ENCODE measurements at regions not wholly inside any gene's neighbourhood (a gene's known extent, or its start where the extent isn't known, plus 50 kb on each side); places are given as distances from the start of the nearest gene placed in this dataset.

DNA sequence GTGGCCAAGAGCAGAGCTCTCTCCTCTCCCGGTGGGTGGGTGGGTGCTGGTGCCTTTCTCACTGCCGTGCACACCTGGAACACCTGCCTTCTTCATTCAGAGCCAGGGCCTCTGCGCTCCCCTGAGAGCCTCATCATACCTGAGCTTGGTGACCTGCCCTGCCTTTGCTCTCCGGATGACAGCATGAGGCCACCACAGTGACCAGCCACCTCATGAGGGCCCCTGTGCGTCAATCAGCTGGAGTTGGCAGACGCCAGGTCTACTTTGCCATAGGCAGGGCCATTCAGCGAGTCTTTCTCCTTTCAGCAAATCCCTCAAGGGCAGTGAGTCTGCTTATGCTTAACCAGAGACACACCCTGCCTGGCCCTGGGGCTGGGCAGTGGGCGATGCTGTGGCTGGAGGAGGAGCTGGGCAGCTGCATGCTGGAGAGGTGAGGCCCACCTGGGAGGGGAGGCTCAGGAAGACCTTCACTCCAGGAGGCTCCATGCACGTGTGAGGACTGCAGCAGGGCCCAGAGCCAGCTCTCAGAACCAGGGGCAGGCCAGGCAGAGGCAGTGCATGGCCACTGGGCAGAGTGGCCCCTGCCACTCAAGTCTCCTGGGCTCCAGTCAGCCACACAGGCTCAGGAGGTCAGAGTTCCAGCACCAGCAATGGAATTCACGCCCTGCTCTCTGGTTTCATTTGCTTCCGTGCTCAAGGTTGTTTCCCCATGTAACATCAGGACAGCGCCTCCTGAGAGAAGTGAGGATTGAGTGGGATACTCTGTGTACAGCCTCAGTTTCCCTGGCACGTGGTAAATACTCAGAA is 417.5 kb upstream of the MYT1L start:
- H3K9me3 ChIP-seq (ENCODE audit: control insufficient read depth, insufficient read depth, low read length) = no peaks in the 10 kb centered on the region
- H3K27me3 ChIP-seq (ENCODE audit: control insufficient read depth, insufficient read depth, low read length) = no peaks in the 10 kb centered on the region
- no peaks in the 10 kb centered on the region for H3K36me3 ChIP-seq (ENCODE audit: control insufficient read depth, insufficient read depth, low read length)
- no peak for DNase-seq (ENCODE audit: low read depth, low spot score)
- no peak overlapping the region for H3K27ac ChIP-seq (ENCODE audit: low read length)
- no peak overlapping the region for H3K4me3 ChIP-seq (ENCODE audit: low read length)
- no CpG with 5 or more reads among the region's 13 CpGs for WGBS (ENCODE audit: insufficient coverage, insufficient read length)
- H3K4me1 ChIP-seq (ENCODE audit: control insufficient read depth, insufficient read depth, low read length) = no peaks in the 10 kb centered on the region

- no peaks in the 10 kb centered on the region for H3K4me1 ChIP-seq (ENCODE audit: control insufficient read depth, insufficient read depth, low read length)
- H3K9me3 ChIP-seq (ENCODE audit: control insufficient read depth, insufficient read depth, low read length) = no peaks in the 10 kb centered on the region
- no peaks in the 10 kb centered on the region for H3K27me3 ChIP-seq (ENCODE audit: control insufficient read depth, insufficient read depth, low read length)
- H3K4me3 ChIP-seq (ENCODE audit: low read length) = no peak overlapping the region
- no peaks in the 10 kb centered on the region for H3K36me3 ChIP-seq (ENCODE audit: control insufficient read depth, insufficient read depth, low read length)
- no CpG with 5 or more reads among the region's 7 CpGs for WGBS (ENCODE audit: insufficient coverage, insufficient read length)
- DNase-seq (ENCODE audit: low read depth, low spot score) = no peak
- no peak overlapping the region for H3K27ac ChIP-seq (ENCODE audit: low read length)
Observed at GRCh38 chr2:2747797-2748301, 416.8 kb upstream of the MYT1L start.

DNA sequence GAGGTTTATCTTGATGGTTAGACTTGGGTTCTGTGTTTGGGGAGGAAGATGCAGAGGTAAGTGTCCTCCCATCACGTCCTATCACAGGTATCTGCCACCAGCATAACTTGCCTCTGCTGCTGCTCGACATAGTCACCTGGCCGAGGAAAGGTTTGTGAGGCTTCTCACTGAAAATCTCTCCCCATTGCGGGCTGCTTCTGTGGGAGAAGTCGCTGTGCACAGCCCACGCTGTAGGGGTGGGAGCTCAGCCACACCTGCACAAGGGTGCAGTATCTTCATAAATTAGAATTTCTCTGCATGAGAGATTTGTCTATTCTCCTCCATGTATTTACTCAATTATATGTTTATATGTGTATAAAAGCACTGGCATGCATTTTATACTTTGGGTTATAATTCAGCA is 415.7 kb upstream of the MYT1L start:
- Histone ChIP-seq H3K9me3 (ENCODE audit: control insufficient read depth, insufficient read depth, low read length) (no peaks in the 10 kb centered on the region), H3K4me3 (ENCODE audit: low read length) (no peak overlapping the region), H3K4me1 (ENCODE audit: control insufficient read depth, insufficient read depth, low read length) (no peaks in the 10 kb centered on the region), H3K27ac (ENCODE audit: low read length) (no peak overlapping the region), H3K36me3 (ENCODE audit: control insufficient read depth, insufficient read depth, low read length) (no peaks in the 10 kb centered on the region), H3K27me3 (ENCODE audit: control insufficient read depth, insufficient read depth, low read length) (no peaks in the 10 kb centered on the region)
- DNase-seq (ENCODE audit: low read depth, low spot score) = no peak
- no CpG with 5 or more reads among the region's 6 CpGs for WGBS (ENCODE audit: insufficient coverage, insufficient read length)

GRCh38 chr2:2744958-2745715 is 414.1 kb upstream of the MYT1L start:
- no peaks in the 10 kb centered on the region for H3K9me3 ChIP-seq (ENCODE audit: control insufficient read depth, insufficient read depth, low read length)
- no peak overlapping the region for H3K4me3 ChIP-seq (ENCODE audit: low read length)
- WGBS (ENCODE audit: insufficient coverage, insufficient read length) = no CpG with 5 or more reads among the region's 13 CpGs
- no peaks in the 10 kb centered on the region for H3K4me1 ChIP-seq (ENCODE audit: control insufficient read depth, insufficient read depth, low read length)
- H3K27ac ChIP-seq (ENCODE audit: low read length) = no peak overlapping the region
- H3K36me3 ChIP-seq (ENCODE audit: control insufficient read depth, insufficient read depth, low read length) = no peaks in the 10 kb centered on the region
- DNase-seq (ENCODE audit: low read depth, low spot score) = no peak
- H3K27me3 ChIP-seq (ENCODE audit: control insufficient read depth, insufficient read depth, low read length) = no peaks in the 10 kb centered on the region

DNA sequence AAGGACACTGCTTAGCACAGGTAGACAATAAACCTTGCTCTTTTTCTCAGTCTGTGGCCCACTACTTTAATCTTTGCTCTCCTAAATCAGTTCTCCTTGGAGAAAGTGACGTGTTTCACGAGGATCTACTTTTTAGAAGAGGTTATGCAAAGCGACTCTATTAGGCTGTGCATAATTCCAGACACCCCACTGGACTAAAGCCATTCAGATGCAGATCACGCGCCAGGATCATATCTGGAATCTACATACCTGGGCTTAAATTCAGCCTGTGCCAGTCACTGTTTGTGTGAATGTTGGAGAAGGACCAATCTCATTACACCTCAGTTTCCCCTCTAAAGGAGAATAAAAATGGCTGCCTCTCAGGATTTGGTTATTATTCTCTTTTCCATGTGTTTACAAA is 413.0 kb upstream of the MYT1L start:
- Histone ChIP-seq H3K4me1 (ENCODE audit: control insufficient read depth, insufficient read depth, low read length) (no peaks in the 10 kb centered on the region), H3K27ac (ENCODE audit: low read length) (no peak overlapping the region), H3K9me3 (ENCODE audit: control insufficient read depth, insufficient read depth, low read length) (no peaks in the 10 kb centered on the region), H3K36me3 (ENCODE audit: control insufficient read depth, insufficient read depth, low read length) (no peaks in the 10 kb centered on the region), H3K4me3 (ENCODE audit: low read length) (no peak overlapping the region), H3K27me3 (ENCODE audit: control insufficient read depth, insufficient read depth, low read length) (no peaks in the 10 kb centered on the region)
- WGBS (ENCODE audit: insufficient coverage, insufficient read length) = no CpG with 5 or more reads among the region's 5 CpGs
- DNase-seq (ENCODE audit: low read depth, low spot score) = no peak

DNA sequence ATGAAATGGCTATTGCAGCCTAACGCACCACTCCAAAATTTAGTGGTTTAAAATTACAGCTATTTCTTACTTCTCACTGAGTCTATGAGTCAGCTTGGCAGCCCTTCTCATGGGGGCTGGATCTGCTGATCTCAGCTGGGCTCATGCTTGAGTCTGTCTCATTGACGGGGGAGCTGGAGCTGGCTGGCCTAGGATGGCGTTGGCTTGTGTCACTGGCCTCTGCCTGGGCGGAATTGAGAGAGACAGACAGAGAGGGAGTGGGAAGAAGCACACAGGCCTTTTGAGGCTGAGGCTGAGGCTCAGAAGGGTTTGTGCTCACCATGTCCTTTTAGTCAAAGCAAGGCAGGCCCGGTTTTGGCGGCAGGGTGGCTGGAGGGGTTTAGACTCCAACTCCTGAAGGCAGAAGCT is 412.1 kb upstream of the MYT1L start:
- Histone ChIP-seq H3K27me3 (ENCODE audit: control insufficient read depth, insufficient read depth, low read length) (no peaks in the 10 kb centered on the region), H3K27ac (ENCODE audit: low read length) (no peak overlapping the region), H3K9me3 (ENCODE audit: control insufficient read depth, insufficient read depth, low read length) (no peaks in the 10 kb centered on the region), H3K36me3 (ENCODE audit: control insufficient read depth, insufficient read depth, low read length) (no peaks in the 10 kb centered on the region), H3K4me1 (ENCODE audit: control insufficient read depth, insufficient read depth, low read length) (no peaks in the 10 kb centered on the region), H3K4me3 (ENCODE audit: low read length) (no peak overlapping the region)
- WGBS (ENCODE audit: insufficient coverage, insufficient read length) = no CpG with 5 or more reads among the region's 6 CpGs
- no peak for DNase-seq (ENCODE audit: low read depth, low spot score)

DNA sequence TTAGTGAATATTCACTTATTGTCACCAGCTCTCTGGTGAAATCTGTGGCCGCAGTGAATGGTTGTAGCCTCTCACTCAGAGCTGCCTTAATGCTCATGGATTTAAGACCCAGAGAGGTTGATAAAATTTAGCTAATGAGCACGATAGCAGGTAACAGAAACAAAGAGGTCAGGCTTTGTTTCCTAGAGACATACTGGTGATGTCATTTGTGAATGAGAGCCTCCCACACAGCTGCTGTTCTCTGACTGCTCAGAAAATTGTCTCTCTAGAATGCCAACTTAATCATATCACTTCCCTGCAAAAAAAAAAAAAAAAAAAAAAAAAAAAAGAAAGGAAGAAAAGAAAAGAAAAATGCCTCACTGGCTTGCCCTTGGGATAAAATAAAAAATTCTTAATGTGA is 411.7 kb upstream of the MYT1L start:
- H3K27me3 ChIP-seq (ENCODE audit: control insufficient read depth, insufficient read depth, low read length) = no peaks in the 10 kb centered on the region
- no peaks in the 10 kb centered on the region for H3K9me3 ChIP-seq (ENCODE audit: control insufficient read depth, insufficient read depth, low read length)
- H3K27ac ChIP-seq (ENCODE audit: low read length) = no peak overlapping the region
- no peak for DNase-seq (ENCODE audit: low read depth, low spot score)
- no peak overlapping the region for H3K4me3 ChIP-seq (ENCODE audit: low read length)
- no peaks in the 10 kb centered on the region for H3K36me3 ChIP-seq (ENCODE audit: control insufficient read depth, insufficient read depth, low read length)
- H3K4me1 ChIP-seq (ENCODE audit: control insufficient read depth, insufficient read depth, low read length) = no peaks in the 10 kb centered on the region
- WGBS (ENCODE audit: insufficient coverage, insufficient read length) = no CpG with 5 or more reads among the region's 2 CpGs

GRCh38 chr2:2740238-2740775 is 409.2 kb upstream of the MYT1L start:
- Histone ChIP-seq H3K27ac (ENCODE audit: low read length) (no peak overlapping the region), H3K4me1 (ENCODE audit: control insufficient read depth, insufficient read depth, low read length) (no peaks in the 10 kb centered on the region), H3K9me3 (ENCODE audit: control insufficient read depth, insufficient read depth, low read length) (no peaks in the 10 kb centered on the region), H3K4me3 (ENCODE audit: low read length) (no peak overlapping the region), H3K36me3 (ENCODE audit: control insufficient read depth, insufficient read depth, low read length) (no peaks in the 10 kb centered on the region), H3K27me3 (ENCODE audit: control insufficient read depth, insufficient read depth, low read length) (no peaks in the 10 kb centered on the region)
- WGBS (ENCODE audit: insufficient coverage, insufficient read length) = no CpG with 5 or more reads among the region's 1 CpG
- DNase-seq (ENCODE audit: low read depth, low spot score) = no peak

DNA sequence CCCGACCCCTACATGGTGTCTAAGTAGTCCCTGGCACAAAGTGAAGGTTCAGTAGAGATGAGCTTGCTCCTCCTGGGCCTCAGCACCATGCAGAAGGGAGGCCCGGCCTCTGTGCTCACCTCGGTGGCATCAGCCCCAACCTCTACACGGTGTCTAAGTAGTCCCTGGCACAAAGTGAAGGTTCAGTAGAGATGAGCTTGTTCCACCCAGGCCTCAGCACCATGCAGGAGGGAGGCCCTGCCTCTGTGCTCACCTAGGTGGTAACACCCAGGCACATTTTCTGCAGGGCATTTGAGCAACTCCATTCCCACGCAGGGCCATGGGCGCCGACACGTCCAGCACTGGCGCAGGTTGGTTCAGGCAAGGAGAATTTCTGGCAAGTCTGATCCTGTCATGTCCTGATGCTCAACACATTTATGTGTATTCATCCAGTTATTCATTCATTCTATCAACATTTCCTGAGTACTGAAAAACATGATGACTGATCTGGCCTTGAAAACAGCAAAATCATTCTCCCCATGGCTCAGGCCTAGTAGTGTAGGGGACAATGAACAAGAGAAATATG is 408.2 kb upstream of the MYT1L start:
- no peak for DNase-seq (ENCODE audit: low read depth, low spot score)
- no peak overlapping the region for H3K27ac ChIP-seq (ENCODE audit: low read length)
- no peaks in the 10 kb centered on the region for H3K27me3 ChIP-seq (ENCODE audit: control insufficient read depth, insufficient read depth, low read length)
- no peaks in the 10 kb centered on the region for H3K9me3 ChIP-seq (ENCODE audit: control insufficient read depth, insufficient read depth, low read length)
- no peaks in the 10 kb centered on the region for H3K36me3 ChIP-seq (ENCODE audit: control insufficient read depth, insufficient read depth, low read length)
- H3K4me3 ChIP-seq (ENCODE audit: low read length) = no peak overlapping the region
- no peaks in the 10 kb centered on the region for H3K4me1 ChIP-seq (ENCODE audit: control insufficient read depth, insufficient read depth, low read length)
- WGBS (ENCODE audit: insufficient coverage, insufficient read length) = no CpG with 5 or more reads among the region's 9 CpGs

DNA sequence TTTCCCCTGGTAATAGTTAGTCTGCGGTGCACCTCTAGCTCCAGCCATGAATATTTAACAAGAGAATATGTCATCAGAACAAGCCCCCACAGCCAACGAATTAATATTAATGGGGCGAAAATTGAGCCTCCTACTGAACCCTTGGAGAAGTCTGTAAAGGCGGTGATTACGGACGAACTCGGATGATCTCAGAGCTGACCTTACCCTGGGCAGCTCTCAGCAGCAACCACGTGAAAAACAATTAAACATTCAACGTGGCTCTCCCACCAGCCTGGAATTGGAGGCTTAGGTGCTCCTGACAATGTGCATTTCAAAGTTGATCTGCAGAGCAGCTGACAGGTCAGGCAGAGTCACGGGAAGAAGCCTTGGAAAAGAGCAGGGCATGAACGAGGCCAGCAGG is 407.6 kb upstream of the MYT1L start:
- WGBS (ENCODE audit: insufficient coverage, insufficient read length) = no CpG with 5 or more reads among the region's 11 CpGs
- H3K27me3 ChIP-seq (ENCODE audit: control insufficient read depth, insufficient read depth, low read length) = no peaks in the 10 kb centered on the region
- H3K4me1 ChIP-seq (ENCODE audit: control insufficient read depth, insufficient read depth, low read length) = no peaks in the 10 kb centered on the region
- H3K36me3 ChIP-seq (ENCODE audit: control insufficient read depth, insufficient read depth, low read length) = no peaks in the 10 kb centered on the region
- DNase-seq (ENCODE audit: low read depth, low spot score) = no peak
- no peak overlapping the region for H3K27ac ChIP-seq (ENCODE audit: low read length)
- H3K4me3 ChIP-seq (ENCODE audit: low read length) = no peak overlapping the region
- H3K9me3 ChIP-seq (ENCODE audit: control insufficient read depth, insufficient read depth, low read length) = no peaks in the 10 kb centered on the region

Measured in iPS DF 6.9 (cell line).